DND-41 (cell line): ENCODE measurements at regions not wholly inside any gene's neighbourhood (a gene's known extent, or its start where the extent isn't known, plus 50 kb on each side); places are given as distances from the start of the nearest gene placed in this dataset.

Experiments
- CTCF ChIP-seq: IDR thresholded peaks from 2 replicates; pipeline ENCODE4 v1.5.1; 2012; ENCODE audit warnings: borderline replicate concordance, low read length, moderate library complexity, mild to moderate bottlenecking; ENCODE audit not compliant: poor library complexity, severe bottlenecking; ENCODE audit errors: extremely low read depth
- EZH2 ChIP-seq: IDR thresholded peaks from 3 replicates; pipeline ENCODE4 v1.6.1; 2012; ENCODE audit warnings: borderline replicate concordance, low read depth, mild to moderate bottlenecking, moderate library complexity, low read length, inconsistent platforms; ENCODE audit not compliant: severe bottlenecking

GRCh38 chr10:10056961-10057360 is 960.7 kb upstream of the CELF2 start:
- TF ChIP-seq CTCF (no peak), EZH2 (no peak)
